Neural cell (in vitro differentiated cells): ENCODE measurements at regions not wholly inside any gene's neighbourhood (a gene's known extent, or its start where the extent isn't known, plus 50 kb on each side); places are given as distances from the start of the nearest gene placed in this dataset.

Source experiments
- CTCF ChIP-seq: fragments of 450-650 bp; IDR thresholded peaks from 2 replicates; pipeline ENCODE4 v1.5.1; 2014; ENCODE audit warnings: antibody characterized with exemption, mild to moderate bottlenecking, moderate library complexity; ENCODE audit not compliant: poor library complexity, severe bottlenecking
- EP300 ChIP-seq: fragments of 450-650 bp; conservative IDR thresholded peaks from 2 replicates; pipeline ENCODE4 v1.6.1; 2014; ENCODE audit warnings: antibody characterized with exemption, mild to moderate bottlenecking, moderate library complexity; ENCODE audit not compliant: poor library complexity, severe bottlenecking
- EZH2 ChIP-seq: fragments of 200-600, 300-800 bp; shearing (Covaris generic), sonication (generic); IDR thresholded peaks from 2 replicates; pipeline ENCODE4 v1.6.1; 2014; ENCODE audit warnings: antibody characterized with exemption, low read length, borderline replicate concordance, mild to moderate bottlenecking; ENCODE audit not compliant: insufficient read depth, poor library complexity, severe bottlenecking
- MXI1 ChIP-seq: fragments of 450-650 bp; conservative IDR thresholded peaks from 2 replicates; pipeline ENCODE4 v1.6.1; 2014; ENCODE audit warnings: antibody characterized with exemption, mild to moderate bottlenecking; ENCODE audit not compliant: poor library complexity, severe bottlenecking
- POLR2AphosphoS5 ChIP-seq: IDR thresholded peaks from 2 replicates; pipeline ENCODE4 v1.6.1; 2012
- REST ChIP-seq: IDR thresholded peaks from 2 replicates; pipeline ENCODE4 v1.6.1; 2012; ENCODE audit warnings: borderline replicate concordance

- TF ChIP-seq EP300 (no peak), POLR2AphosphoS5 (no peak), CTCF (no peak), EZH2 (no peak), REST (no peak), MXI1 (no peak)
Measured at GRCh38 chr9:16153741-16154140, 600.9 kb downstream of the CCDC171 start.
